KBM-7 (cell line): ENCODE measurements at regions not wholly inside any gene's neighbourhood (a gene's known extent, or its start where the extent isn't known, plus 50 kb on each side); places are given as distances from the start of the nearest gene placed in this dataset.
A peak's percentile ranks its signal among the peaks of the same experiment; 100 is the strongest.

Experiments
- DNase-seq: peaks from one replicate; pipeline ENCODE4 v3.0.0-alpha.2; 2015
- in situ Hi-C: fragments of 300-500 bp; cut with MboI; formaldehyde crosslinking; loops from 2 replicates; pipeline ENCODE4 v1.14.3; 2020; ENCODE audit warnings: low sequenced_read_pairs, low pct_unique_long_range_greater_than_20kb, mixed read lengths

DNA sequence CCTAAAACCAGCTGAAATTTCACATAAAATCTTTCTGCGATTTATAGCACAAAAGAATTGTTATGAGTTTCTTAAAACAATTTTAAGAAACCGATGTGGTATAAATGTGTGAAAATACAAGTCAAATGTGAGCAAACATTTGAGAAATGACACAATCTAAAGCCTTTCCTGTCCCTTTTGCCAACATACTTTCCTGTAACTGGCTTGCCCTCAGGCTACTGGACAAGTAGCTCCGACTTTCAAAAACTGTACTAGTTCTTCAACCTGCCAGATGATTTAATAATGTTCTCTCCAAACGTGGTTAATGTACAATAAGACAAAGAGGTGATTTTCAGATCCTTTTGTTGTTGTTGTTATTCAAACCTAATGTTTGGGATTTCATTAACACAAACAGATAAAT is 105.9 kb upstream of the ARHGEF26 start:
- no peak for DNase-seq
- in situ Hi-C loops, result no loop called here

- peak; percentile 52 for DNase-seq
- in situ Hi-C loops, result no loop called here
These were observed 103.0 kb upstream of the ARHGEF26 start for GRCh38 chr3:154018100-154018696.

DNA sequence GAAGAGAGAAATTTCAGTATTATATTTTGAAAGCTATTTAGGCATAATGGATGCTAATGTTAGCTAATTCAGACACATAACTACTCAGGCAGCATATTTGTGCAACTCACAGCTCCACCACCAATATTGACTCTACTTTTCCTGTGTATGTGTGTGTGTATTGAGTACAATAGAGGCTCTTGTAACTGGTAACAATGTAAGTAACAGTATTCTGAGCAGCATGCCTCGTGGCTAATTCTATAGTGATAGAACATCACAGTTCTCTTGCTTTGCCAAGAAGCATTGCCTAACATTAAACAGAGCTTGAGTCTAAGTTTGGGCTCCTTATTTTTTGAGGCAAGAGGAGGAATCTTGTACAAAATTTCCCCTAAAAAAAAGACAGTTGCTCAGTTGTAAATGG is 98.6 kb upstream of the ARHGEF26 start:
- DNase-seq, result no peak
- in situ Hi-C loops, result no loop called here

DNA sequence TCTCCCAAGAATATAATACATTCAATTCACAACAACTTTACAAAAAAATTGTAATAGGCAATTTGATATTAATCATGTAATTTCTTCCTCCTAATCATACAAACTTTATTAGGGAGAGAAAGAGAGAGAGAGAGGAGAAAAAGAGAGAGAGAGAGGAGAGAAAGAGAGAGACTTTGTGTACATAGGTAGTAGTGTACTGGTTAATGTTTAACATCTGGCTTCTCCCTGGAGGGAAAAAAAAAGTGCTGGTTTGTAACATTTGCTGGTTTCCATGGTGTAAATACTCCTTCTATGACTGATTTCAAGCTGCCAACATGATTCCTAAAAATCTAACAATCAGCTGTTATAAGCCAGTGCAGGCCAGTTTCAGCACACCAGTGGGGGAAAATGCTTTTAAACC is 98.0 kb upstream of the ARHGEF26 start:
- no peak for DNase-seq
- in situ Hi-C loops, result no loop called here

- no peak for DNase-seq
- in situ Hi-C loops, result no loop called here
These were observed 96.2 kb upstream of the ARHGEF26 start for GRCh38 chr3:154025007-154025406.

DNA sequence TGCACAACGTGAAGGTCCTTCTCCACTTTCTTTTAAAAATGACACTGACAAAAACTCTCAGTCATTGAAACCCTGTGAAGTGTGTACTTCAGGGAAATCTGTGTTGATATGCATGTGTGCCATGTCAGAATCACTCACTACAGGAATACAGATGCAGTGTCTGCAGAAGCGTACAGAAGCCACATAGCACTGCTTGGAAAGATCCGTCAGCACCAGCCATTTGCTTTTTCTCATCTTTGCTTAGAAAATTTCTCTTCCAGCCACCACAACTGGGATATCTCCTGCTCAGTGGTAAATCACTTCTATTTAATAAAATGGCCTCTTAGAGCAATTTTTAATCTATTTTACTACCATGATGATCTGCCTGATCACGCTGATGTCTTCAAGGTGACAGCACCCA is 91.3 kb upstream of the ARHGEF26 start:
- in situ Hi-C loops, result no loop called here
- DNase-seq, result no peak

DNA sequence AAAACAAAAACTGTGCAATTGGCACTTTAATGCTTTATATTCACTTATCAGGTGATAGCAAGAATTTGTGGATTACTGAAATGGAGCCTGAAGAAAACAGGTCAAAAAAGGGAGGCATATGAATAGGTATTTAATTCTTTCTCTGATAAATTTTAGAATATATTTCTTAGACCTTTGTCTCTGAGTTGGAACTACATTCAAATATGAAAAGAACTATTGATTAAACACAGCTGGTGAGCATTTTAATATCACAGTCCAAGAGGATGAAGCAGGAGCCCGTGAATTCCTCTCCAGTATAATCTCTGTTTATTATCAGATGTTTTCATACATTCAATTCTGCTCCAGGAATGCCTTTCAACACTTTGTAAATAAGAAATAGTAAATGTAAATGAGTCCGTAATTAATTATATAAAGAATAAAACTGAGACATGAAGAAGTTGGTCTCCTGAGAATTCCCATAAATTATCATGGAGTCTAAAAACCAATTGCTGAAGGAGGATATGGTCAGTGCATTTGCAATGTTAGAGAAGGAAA is 86.3 kb upstream of the ARHGEF26 start:
- in situ Hi-C loops, result no loop called here
- DNase-seq, result no peak

DNA sequence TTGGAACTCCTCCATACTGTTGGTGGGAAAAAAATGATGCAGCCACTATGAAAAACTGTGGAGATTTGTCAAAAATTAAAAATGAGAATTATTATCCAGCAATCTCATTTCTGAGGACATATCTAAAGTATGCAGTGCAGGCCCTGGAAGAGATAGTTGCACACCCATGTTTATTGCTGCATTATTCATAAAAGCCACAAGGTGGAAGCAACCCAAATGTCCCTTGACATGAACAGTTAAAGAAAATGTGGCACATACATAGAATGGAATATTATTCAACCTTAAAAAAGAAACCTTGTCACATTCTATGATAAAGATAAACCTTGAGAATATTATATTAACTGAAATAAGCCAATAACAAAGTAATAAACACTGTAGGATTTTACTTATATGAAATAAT is 80.9 kb upstream of the ARHGEF26 start:
- in situ Hi-C loops, result no loop called here
- peak; percentile 33 for DNase-seq

- no peak for DNase-seq
- in situ Hi-C loops, result no loop called here
These were observed 76.5 kb upstream of the ARHGEF26 start for GRCh38 chr3:154044671-154045070.

GRCh38 chr3:154050216-154050615 is 71.0 kb upstream of the ARHGEF26 start:
- in situ Hi-C loops, result no loop called here
- no peak for DNase-seq

DNA sequence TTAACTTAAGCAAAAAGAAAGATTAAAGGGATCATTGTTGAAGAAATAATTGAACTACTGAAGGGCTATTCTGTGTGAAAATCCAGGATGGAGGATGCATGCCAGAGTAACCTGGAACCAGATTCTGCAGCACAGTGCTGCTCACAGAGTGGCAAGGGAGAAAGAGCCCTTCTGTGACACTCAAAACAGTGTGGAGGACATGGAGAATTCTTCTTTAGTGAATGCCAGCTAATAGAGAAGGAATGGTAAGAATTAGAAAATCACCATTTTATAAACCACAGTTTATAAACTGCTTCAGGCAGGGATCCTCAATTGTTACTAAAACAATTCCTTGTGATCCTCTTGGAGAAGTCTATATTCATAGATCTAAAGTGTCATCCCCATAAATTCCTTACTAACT is 70.4 kb upstream of the ARHGEF26 start:
- no peak for DNase-seq
- in situ Hi-C loops, result no loop called here

DNA sequence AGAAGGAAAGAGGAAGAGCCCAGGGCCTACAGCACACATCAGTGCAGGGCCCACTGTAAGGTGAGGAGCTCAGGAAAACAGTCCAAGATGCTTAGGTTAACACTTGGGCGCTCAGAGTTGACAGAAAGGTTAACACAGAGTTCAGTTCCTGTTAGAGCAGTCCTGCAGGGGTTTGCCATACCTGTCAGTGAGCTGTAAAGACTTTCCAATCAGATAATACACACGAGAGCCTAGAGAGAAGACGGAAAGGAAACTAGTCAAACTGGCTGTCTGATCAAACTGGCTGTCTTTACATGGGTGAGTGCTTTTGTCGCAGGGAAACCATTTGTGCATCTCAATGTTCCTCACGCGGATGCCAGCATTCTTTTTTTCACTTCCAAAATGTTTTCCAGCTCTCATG is 61.4 kb upstream of the ARHGEF26 start:
- in situ Hi-C loops, result no loop called here
- no peak for DNase-seq

- no peak for DNase-seq
- in situ Hi-C loops, result no loop called here
These were observed 60.8 kb upstream of the ARHGEF26 start for GRCh38 chr3:154060238-154061000.

- DNase-seq, result no peak
- in situ Hi-C loops, result no loop called here
These were observed 60.2 kb upstream of the ARHGEF26 start for GRCh38 chr3:154061001-154061370.

- in situ Hi-C loops, result no loop called here
- DNase-seq, result no peak
These were observed 58.7 kb upstream of the ARHGEF26 start for GRCh38 chr3:154062513-154062912.

DNA sequence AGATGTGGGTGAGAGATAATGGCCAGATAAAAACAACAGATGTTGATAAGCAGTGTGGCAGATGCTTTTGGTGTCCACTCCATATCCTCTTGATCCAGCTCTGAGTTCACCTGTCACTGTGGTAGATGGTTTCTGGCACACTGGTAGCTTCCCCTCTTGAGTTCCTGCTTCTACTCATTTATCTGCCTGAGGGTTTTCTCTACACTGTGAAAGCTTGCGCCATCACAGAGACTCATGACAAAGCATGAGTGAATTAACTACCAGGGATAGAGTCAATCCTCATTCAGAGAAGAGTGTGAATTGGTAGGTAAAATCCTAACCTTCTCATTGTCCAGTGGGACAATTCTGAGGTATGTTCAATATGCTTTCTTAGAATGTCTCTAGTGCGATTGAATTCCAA is 50.0 kb upstream of the ARHGEF26 start:
- no peak for DNase-seq
- in situ Hi-C loops, result no loop called here
